HG03439 (cell line): ENCODE measurements at regions not wholly inside any gene's neighbourhood (a gene's known extent, or its start where the extent isn't known, plus 50 kb on each side); places are given as distances from the start of the nearest gene placed in this dataset.
"Not testable (repeated sequence)": the region's sequence is repeated elsewhere in the genome, so short reads cannot be mapped to it uniquely, and the experiment has no call there.

Experiments used
- ATAC-seq: cut with Tn5 transposase; IDR thresholded peaks from one replicate; pipeline ENCODE4 v1.9.1; 2021; ENCODE audit warnings: mild to moderate bottlenecking, moderate library complexity; ENCODE audit not compliant: unreplicated experiment

DNA sequence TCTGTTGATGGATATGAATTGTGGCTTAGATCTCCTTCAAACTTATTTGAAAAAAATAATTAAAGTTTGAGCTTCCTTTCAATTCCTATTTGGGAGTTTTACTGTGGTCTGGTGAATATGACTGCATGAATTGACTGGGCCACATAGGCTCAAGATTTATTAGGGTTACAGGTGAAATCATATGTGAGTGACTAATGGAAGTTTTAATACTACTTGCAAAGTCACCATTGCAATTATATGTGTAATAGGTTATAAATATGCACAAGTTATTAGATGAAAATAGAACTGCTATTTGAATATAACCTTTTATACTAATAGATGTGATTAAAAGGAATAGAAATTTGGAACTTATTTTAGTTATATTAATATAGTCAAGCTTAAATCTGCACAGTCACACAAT lies 712.1 kb upstream of the MMS22L start:
- no peak for ATAC-seq

DNA sequence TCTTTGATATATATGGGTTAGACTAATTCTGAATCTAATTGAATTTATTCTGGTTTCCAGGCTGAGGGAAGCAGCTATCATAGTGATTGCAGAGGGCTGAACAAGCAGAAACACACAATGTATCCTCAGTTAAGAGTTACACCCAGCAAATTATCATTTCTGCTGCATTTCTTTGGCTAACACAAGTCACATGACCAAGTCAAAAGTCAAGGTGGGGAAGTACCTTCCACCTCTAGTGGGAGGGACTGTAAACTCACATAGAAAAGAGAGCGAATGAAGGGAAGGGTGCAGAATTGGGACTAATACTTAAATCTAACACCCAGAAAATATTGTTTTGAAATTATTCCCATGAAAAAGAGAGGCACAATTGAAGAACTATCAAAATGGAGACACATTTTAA lies 719.7 kb upstream of the MMS22L start:
- no peak for ATAC-seq

DNA sequence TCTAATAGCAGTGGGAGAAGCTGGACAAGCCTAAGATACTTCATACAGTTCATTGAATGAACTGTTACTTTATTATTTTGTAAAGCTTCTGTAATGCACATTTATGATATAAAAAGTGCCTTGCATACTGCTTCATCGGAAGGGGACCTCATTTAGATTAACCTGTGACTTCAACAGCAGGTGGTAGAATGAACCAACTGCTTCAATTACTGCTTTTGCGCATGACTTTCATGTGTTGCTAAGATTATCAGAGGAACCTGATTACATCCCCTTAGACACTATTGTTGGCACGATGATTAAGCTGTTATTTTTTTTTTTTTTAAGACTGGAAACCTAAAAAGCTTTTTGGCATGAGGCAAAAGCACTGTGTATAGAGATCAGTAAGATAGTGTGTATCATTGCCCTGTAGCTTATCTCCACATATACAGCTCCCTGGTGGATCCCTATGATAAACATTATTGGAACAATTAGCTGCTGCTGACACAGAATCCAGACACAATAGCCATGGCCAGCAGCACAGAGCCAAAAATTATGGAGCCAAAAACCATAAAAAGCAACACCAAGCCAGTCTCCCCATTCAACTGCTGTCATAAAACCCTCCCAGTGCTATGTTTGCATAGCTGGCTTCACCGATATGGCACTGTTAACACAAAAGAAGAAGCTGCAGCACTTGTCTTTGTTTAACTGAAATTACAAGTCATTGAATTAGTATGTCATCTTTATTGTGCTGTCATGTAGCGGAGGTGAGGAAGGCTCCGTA lies 731.6 kb upstream of the MMS22L start:
- ATAC-seq: no peak

DNA sequence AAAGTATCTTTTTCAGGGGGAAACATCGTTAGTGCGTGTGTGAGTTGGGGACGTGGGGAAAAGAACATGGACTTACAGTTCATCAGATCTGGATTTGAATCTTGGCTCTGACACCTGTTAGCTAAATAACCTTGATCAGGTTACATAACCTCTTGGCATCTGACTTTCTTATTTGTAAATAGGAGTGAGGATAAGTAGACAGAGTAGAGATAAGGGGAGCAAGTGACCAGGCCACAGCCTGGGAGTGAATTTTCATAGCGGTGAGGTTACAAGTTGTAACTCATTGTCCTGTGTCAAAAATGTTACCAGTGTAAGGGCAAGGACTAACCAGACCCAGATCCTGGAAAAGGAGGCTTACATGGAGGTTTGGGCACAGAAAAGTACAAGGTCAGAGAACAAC lies 733.5 kb upstream of the MMS22L start:
- no peak for ATAC-seq

DNA sequence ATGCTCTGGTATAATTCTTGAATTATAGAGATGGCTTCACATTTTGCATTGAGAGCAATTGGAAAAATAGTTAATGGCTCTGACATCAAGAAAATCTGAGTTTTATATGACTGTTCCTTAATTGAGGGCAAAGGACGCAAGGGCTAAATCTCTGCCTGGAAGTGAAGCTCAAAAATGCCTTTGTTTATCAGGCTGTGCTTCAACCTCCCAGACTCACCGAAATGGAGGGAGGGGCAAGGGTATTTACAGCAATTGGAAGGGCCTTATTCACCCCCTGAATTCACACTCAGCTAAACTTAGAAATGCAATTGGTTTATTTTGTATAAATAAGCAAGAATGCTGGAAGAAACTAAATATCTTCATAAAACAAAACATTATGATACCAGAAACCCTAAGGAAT lies 737.2 kb upstream of the MMS22L start:
- no peak for ATAC-seq

DNA sequence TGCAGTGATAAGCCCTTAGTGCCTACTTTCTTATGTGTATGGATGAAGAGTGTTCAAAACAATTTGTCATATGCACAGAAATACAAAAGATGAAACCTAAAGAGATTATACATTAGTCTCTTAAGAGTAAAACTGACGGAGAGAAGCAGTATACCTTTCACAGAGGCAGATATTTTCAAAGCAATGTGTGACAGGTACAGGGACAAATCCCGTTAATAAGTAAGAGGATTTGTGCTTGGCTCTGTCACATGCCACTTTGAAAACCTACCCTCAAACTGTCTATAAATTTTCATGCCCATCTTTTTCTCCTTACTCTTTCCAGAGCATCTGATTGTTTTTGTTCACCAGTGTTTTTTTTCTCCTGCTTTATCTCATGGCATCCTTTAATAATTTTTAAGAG lies 741.3 kb upstream of the MMS22L start:
- ATAC-seq: no peak

DNA sequence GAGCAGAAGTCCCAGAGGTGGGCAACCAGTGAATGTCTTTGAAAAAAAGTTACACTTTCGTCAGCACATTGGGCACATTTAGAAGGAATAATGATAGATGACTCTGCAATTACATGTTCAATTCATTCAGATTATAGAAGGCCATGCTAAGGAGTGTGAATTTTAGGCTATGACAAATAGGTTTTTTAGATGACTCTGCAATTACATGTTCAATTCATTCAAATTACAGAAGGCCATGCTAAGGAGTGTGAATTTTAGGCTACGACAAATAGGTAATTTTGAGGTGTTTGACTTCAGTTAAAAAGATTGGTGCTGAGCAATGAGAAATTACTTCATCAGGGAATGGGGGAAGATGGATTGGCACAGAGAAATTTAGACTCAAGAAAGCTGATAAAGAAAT lies 744.9 kb upstream of the MMS22L start:
- ATAC-seq: no peak

DNA sequence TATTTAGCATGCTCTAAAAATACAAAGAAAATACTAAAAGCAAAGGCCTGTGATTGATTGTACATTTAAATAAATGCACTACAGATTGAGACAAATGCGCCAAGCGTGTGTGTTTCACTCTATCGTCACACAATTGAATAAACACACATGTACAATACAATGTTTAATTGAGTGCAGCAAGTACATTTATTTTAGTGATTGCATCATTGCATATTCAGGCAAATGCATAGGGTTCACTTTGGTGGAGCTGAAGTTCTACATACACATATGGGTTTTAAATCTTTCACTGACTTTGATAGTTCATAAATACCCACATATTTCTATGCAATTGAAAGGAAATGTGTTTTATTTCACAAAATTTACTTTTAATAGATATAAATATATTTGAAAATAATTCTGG lies 750.6 kb upstream of the MMS22L start:
- ATAC-seq: no peak

DNA sequence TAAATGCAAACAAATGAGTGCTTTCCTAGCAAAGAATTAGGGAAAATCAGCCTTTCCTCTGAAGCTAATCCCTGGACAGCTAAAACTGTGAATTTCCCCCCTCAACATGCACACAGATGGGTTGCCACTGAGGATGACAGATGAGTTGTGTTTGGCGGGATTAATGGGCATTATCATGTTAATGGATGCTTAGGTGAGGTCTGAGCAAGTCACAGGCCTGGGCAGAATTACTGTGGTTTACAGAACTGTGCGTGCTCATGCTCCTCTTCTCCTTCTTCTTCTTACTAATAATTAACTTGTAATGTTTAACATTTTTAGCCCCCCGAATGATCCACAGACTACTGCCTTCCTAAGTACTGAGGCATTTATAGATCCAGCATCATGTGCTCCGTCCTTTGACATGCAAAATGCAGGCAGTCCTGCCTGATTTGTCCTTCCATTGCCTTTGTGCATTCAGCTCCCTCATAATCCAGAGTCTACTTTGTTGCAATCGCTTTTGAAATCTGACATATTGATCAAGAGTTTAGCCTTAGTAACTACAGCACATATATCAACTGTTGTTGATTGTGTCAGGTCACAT lies 753.4 kb upstream of the MMS22L start:
- no peak for ATAC-seq

DNA sequence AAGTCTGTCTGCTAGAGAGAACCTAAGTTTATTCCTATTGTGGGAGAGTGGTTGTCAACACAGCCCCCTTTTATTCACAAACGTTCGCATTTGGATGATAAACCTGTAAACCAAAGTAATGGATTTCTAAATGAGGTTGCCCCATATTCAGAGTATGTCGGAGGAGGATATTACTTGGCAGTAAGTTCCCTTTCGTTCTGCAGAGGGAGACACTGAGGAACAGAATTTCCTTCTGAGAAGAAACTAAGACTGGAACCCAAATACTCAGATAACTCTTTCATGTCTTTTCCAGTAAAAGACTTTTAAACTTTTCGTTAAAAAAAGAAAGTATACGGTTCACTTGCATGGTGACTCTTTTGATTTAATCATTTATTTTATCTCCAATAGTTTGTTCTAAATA lies 754.6 kb upstream of the MMS22L start:
- no peak for ATAC-seq

DNA sequence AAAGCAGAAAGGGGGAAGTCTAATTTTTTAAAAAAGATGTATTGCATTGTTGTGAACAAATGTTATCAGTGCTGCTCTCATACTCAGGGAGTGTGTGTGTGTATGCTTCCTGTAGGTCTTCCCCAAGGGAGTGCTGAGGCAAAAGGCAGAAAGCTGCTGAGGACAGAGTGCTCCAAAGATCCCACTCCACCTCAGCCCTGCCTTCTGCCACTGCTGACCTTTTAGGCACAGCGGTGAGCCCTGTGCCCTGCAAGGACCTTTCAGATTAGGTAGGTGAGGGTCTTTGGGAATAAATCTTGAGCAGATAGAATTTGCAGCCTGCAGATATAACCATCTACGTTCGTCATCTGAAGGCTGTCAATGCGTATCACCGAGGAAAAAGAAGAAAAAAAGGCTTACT lies 756.4 kb upstream of the MMS22L start:
- ATAC-seq: no peak

DNA sequence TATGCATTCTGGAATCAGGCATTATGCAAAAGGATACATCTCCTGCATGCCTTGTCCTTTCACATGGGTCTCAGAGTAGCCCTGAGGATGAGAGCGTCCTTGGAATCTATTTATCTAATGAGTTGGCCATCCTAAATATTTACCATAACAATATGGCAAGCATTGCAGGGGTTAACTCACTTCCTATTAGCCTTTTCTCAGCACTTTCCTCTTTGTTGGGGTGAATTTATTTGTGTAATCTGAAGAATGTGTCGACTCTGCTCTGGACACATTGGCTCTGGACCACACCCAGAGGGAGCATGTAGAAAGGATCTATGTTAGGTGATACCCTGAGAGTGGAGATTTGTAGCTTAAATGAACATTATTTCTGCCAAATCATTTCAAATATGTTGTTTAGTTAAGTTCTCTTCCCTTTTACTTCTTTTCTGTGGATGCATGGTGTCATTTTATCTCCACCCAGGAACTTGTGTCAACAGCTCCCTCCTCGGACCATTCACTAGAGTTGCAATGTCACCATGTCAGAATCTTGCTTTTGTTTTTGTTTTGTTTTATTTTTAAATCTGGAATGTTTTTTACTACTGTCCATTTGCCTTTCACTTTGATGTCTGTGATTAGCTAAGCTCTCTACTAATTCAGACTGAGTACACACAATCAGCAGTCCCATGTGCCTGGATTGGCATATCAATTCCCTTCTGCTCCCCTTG lies 757.0 kb upstream of the MMS22L start:
- no peak for ATAC-seq

DNA sequence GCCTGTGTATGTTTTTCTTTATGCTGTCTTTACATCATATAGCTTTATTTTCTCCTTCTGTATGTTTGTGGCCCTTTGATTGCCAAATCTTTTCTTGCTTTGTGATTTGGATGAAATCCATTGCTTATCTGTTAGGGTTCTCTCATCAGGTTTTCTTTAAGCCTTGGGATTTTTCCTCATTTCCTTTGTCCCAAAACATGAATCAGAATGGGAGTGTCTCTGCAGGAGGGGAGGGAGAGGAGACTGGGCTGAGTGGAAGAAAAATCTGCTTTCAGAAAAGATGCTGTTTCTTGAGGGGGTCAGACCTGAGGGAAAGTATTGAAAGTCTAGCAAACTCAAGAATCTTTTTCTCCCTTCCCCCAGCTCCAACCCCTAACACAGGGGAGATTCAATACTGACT lies 758.0 kb upstream of the MMS22L start:
- ATAC-seq: no peak

DNA sequence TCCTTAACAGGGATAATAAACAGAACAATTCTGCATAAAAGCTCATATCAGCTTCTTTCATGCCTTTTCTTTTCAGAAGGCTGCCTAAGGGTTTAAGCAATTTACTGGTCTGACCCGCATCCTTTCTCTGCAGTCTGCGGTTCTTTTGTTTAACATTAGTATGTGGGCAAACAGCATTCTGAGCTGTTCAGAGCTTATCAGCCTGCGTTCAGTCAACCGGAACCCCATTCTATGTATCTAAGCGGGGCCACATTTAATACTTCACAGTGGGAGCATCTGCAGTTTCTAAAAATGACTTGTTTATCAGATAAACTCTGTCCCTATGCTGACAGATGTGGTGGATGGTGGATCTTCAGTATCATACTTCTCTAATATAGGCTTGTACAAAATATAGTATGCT lies 758.9 kb upstream of the MMS22L start:
- no peak for ATAC-seq

DNA sequence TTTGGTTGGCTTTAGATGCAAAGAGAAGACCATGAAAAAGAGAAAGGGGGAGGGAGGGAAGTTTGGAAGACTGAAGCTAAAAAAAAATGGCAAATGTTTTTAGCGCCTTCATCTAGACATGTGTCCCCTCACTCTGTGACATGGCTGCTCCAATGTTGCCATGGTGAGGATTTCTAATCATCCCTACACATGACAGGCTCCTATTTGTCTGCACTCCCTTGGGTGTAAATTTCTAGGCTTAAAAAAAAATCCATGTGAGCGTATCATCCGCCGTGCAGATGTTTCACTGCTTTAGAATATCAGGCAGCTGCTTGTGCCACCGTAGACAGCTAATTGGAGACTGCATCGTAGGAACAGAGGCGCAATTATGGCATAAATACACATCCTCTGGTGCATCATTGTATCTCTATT lies 761.1 kb upstream of the MMS22L start:
- no peak for ATAC-seq

DNA sequence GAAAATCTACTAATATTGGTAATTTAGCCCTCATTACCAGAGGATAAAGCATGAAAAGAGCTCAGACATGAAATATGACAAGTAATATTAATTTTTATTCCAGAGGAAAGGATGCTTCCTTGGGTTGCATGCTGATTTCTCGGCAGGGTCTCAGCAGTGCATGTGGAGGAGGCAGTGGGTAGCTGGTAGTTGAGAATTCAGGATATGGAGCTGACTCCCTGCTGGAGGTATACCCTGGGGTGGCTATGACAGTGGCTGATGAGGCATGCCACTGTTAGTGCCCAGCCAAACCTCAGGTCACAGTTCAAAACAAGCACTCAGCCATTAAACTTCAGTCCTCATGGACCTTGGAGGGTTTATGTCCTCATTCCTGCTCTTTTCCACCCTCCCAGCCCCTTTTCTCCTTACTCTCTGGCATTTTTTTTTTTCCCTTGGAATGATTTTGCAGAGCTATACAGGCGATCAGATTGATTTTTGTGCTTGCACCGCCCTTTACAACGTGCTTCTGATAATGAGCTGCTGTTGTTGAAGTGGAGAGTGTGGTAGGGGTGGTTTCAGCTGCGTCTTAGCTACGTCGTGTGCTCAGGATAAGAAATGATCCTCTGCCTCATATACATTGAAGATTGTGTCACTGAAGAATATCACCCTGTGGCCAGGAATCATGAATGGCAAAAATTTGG lies 761.9 kb upstream of the MMS22L start:
- no peak for ATAC-seq

DNA sequence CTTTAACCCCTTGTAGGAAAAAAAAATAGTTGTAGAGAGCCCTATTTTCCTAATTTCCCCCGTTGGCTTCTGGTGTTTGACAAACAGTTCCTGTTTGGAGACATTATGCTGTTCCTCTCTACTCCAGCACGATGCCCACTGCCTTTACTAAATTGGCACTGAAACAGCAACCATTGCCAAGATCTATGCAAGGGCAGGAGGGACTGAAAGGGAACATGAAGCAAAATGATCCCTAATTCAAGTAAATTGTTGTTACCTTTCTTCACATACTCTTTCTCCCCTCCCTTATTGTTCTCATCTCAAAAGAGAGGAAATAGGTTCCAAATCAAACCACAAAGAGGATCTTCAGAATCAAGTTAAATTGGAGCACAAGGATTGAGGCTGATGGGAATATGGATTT lies 764.1 kb upstream of the MMS22L start:
- ATAC-seq: no peak

DNA sequence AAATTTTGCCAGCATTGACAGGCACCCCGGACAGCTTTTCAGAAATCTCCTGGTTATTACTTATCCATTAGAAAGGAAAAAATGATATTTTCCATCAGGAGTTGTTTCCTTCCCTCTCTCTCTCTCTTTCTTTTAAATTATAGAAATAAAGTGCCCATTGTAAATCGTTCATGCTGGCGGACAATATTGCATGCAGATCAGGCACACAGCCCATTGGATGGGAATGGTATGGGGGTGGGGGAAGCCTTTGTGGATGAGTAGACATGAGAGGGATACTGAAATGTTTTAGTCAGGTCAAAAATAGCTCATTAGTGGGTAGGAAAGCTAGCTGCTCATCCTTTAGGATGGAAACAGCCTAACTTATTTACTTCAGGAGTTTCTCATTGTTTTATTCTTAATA lies 764.9 kb upstream of the MMS22L start:
- no peak for ATAC-seq

DNA sequence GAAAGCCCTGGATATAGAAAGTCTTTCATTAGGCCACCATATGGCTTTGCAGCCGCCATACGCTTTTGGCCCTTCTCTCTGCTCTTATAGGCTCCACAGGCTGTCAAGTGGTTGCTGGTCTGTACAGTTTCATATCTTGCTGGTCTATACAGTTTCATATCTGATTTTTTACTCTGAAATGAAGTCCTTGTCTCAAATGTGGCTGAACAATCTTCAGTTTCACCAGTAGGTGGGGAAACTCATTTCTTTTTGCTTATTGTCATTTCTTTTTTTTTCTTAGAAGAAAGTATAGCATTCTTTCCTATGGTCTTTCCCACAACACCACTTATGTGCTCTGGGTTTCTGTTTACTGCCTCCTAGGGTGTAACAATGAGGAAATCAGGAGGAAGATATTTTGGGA lies 771.4 kb upstream of the MMS22L start:
- no peak for ATAC-seq

DNA sequence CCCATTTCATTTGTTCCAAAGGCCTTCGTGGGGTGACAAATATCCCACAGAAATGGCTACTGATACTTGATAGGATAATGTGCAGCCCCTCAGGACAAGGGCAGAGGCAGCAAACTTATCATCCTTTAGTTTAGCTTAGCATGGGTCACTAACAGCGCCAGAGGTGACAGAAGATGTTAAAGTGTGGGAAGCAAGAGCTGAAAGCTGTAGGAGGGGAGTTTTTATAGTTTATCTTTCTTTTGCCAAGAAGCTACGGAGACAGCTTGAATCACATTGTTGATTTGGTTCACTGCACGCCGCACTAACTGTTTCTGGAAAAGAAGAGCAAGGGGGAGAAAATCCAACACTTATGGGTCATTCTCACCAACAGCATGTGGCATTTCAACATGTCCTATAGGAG lies 773.9 kb upstream of the MMS22L start:
- ATAC-seq: no peak

DNA sequence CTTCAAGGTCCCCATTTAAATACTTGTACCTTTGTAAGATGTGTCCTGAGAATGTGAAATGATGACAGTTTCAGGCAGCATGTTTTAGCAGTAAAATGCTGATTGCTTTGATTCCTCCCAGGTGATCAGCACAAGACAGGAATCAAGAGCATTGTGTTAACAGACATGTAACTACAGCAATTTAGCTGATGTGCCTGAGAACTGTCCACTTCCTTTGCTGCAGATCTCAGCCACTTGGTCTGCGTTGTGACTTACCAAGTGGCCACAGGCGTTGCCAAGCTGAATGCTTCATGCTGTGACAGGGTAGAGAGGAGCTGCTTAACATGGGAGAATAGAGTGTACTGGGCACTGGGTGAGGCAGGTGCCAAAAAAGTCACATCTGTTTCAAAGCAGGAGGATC lies 767.0 kb upstream of the POU3F2 start:
- no peak for ATAC-seq

DNA sequence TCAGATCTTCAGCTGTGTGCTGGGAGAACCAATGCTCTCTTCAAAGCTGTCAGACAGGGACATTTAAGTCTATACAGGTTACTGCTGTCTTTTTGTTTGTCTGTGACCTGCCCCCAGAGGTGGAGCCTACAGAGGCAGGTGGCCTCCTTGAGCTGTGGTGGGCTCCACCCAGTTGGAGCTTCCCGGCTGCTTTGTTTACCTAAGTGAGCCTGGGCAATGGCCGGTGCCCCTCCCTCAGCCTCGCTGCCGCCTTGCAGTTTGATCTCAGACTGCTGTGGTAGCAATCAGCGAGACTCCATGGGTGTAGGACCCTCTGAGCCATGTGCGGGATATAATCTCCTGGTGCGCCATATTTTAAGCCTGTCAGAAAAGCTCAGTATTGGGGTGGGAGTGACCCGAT lies 745.8 kb upstream of the POU3F2 start:
- not testable (repeated sequence) for ATAC-seq
